ENCODE measurements at regions not wholly inside any gene's neighbourhood (a gene's known extent, or its start where the extent isn't known, plus 50 kb on each side); places are given as distances from the start of the nearest gene placed in this dataset.

GRCh38 chr6:91127752-91128151 is 540.9 kb upstream of the MAP3K7 start:
- intact Hi-C loops (cut with micrococcal nuclease; ENCODE audit: unreplicated experiment) = loop anchor here (1.0 kb wide), 1 partner anchor 46 kb away; no protein-coding TSS in a partner anchor
- TF ChIP-seq CTCF (IDR thresholded peaks at IDR 0.05; ENCODE audit: insufficient read depth in 1 of 2, low read depth in 1 of 2, low read length in 1 of 2, severe bottlenecking in 1 of 2, unreplicated experiment in 1 of 2) = no peak
- Mint-ChIP-seq H3K27me3 (ENCODE audit: insufficient read depth, unreplicated experiment) (no peaks in the 10 kb centered on the region), H3K4me1 (ENCODE audit: low read depth, unreplicated experiment) (no peaks in the 10 kb centered on the region), H3K4me3 (ENCODE audit: unreplicated experiment) (no peak overlapping the region), H3K9me3 (ENCODE audit: unreplicated experiment) (no peaks in the 10 kb centered on the region), H3K27ac (ENCODE audit: unreplicated experiment) (no peak overlapping the region), H3K36me3 (ENCODE audit: insufficient read depth, unreplicated experiment) (no peaks in the 10 kb centered on the region)
- ChIA-PET CTCF (no interaction called here), POLR2A (no interaction called here)
- DNase-seq = no peak
- Histone ChIP-seq H3K4me3 (ENCODE audit: low read depth, low read length) (no peak overlapping the region), H3K27me3 (replicated peaks; ENCODE audit: control insufficient read depth, insufficient read depth, low read length) (no peaks in the 10 kb centered on the region), H3K4me1 (no peaks in the 10 kb centered on the region), H3K9me3 (no peaks in the 10 kb centered on the region), H3K36me3 (ENCODE audit: control insufficient read depth, insufficient read depth, low read length) (no peaks in the 10 kb centered on the region)
- BruUV-seq (replicated peaks) = no TSS peak

- no peaks in the 10 kb centered on the region for H3K9me3 Mint-ChIP-seq (ENCODE audit: unreplicated experiment)
- TF ChIP-seq CTCF (IDR thresholded peaks at IDR 0.05; ENCODE audit: insufficient read depth in 1 of 2, low read depth in 1 of 2, low read length in 1 of 2, severe bottlenecking in 1 of 2, unreplicated experiment in 1 of 2) = no peak
- H3K4me1 ChIP-seq = no peaks in the 10 kb centered on the region
- intact Hi-C loops (cut with micrococcal nuclease; ENCODE audit: unreplicated experiment) = loop anchor here (1.0 kb wide), 1 partner anchor 46 kb away; no protein-coding TSS in a partner anchor
- no TSS peak for BruUV-seq (replicated peaks)
- no peak overlapping the region for H3K4me3 Mint-ChIP-seq (ENCODE audit: unreplicated experiment)
- POLR2A ChIA-PET = no interaction called here
- H3K9me3 ChIP-seq = no peaks in the 10 kb centered on the region
- no peak for DNase-seq
- CTCF ChIA-PET = no interaction called here
- no peaks in the 10 kb centered on the region for H3K27me3 Mint-ChIP-seq (ENCODE audit: insufficient read depth, unreplicated experiment)
- H3K4me3 ChIP-seq (ENCODE audit: low read depth, low read length) = no peak overlapping the region
- H3K4me1 Mint-ChIP-seq (ENCODE audit: low read depth, unreplicated experiment) = no peaks in the 10 kb centered on the region
- no peaks in the 10 kb centered on the region for H3K27me3 ChIP-seq (replicated peaks; ENCODE audit: control insufficient read depth, insufficient read depth, low read length)
- H3K27ac Mint-ChIP-seq (ENCODE audit: unreplicated experiment) = no peak overlapping the region
- no peaks in the 10 kb centered on the region for H3K36me3 Mint-ChIP-seq (ENCODE audit: insufficient read depth, unreplicated experiment)
- H3K36me3 ChIP-seq (ENCODE audit: control insufficient read depth, insufficient read depth, low read length) = no peaks in the 10 kb centered on the region
Measured at GRCh38 chr6:91126876-91127275, 540.0 kb upstream of the MAP3K7 start.

GRCh38 chr6:91117550-91117949 is 530.7 kb upstream of the MAP3K7 start:
- Histone ChIP-seq H3K27me3 (replicated peaks; ENCODE audit: control insufficient read depth, insufficient read depth, low read length) (no peaks in the 10 kb centered on the region), H3K9me3 (no peaks in the 10 kb centered on the region), H3K36me3 (ENCODE audit: control insufficient read depth, insufficient read depth, low read length) (no peaks in the 10 kb centered on the region), H3K4me3 (ENCODE audit: low read depth, low read length) (no peak overlapping the region), H3K4me1 (no peaks in the 10 kb centered on the region)
- TF ChIP-seq CTCF (IDR thresholded peaks at IDR 0.05; ENCODE audit: insufficient read depth in 1 of 2, low read depth in 1 of 2, low read length in 1 of 2, severe bottlenecking in 1 of 2, unreplicated experiment in 1 of 2) = no peak
- Mint-ChIP-seq H3K4me1 (ENCODE audit: low read depth, unreplicated experiment) (no peaks in the 10 kb centered on the region), H3K27me3 (ENCODE audit: insufficient read depth, unreplicated experiment) (no peaks in the 10 kb centered on the region), H3K9me3 (ENCODE audit: unreplicated experiment) (no peaks in the 10 kb centered on the region), H3K27ac (ENCODE audit: unreplicated experiment) (no peak overlapping the region), H3K36me3 (ENCODE audit: insufficient read depth, unreplicated experiment) (no peaks in the 10 kb centered on the region), H3K4me3 (ENCODE audit: unreplicated experiment) (no peak overlapping the region)
- intact Hi-C loops (cut with micrococcal nuclease; ENCODE audit: unreplicated experiment) = no loop called here
- DNase-seq = no peak
- CTCF ChIA-PET = no interaction called here
- POLR2A ChIA-PET = no interaction called here
- BruUV-seq (replicated peaks) = no TSS peak

Measured in Caco-2 (cell line).